Activated CD4-positive, alpha-beta T cell treated with anti-CD3 and anti-CD28 coated beads for 24 hours (primary cell): ENCODE measurements at regions not wholly inside any gene's neighbourhood (a gene's known extent, or its start where the extent isn't known, plus 50 kb on each side); places are given as distances from the start of the nearest gene placed in this dataset.

Experiments used
- DNase-seq, 2 donors: peaks; one replicate each; pipeline ENCODE4 v3.0.0-alpha.2; 2020; ENCODE audit warnings: low read depth in 2 of 2

- DNase-seq: no peak
Observed at GRCh38 chr4:179544496-179544895, 2102.3 kb upstream of the AGA start.

GRCh38 chr4:179552131-179552530 lies 2109.9 kb upstream of the AGA start:
- DNase-seq: no peak

GRCh38 chr4:179563741-179564140 lies 2121.5 kb upstream of the AGA start:
- no peak for DNase-seq

- DNase-seq: no peak
Observed at GRCh38 chr4:179569549-179569948, 2127.3 kb upstream of the AGA start.

GRCh38 chr4:179582164-179582905 lies 2140.1 kb upstream of the AGA start:
- DNase-seq: no peak

GRCh38 chr4:179583221-179583620 lies 2141.0 kb upstream of the AGA start:
- DNase-seq: no peak

- no peak for DNase-seq
Observed at GRCh38 chr4:179584101-179584500, 2141.9 kb upstream of the AGA start.

- no peak for DNase-seq
Observed at GRCh38 chr4:179585761-179586160, 2143.5 kb upstream of the AGA start.

GRCh38 chr4:179586460-179586859 lies 2144.2 kb upstream of the AGA start:
- no peak for DNase-seq

GRCh38 chr4:179595671-179596410 lies 2153.6 kb upstream of the AGA start:
- no peak for DNase-seq

- DNase-seq: no peak
Observed at GRCh38 chr4:179596621-179597020, 2154.4 kb upstream of the AGA start.

- no peak for DNase-seq
Observed at GRCh38 chr4:179597301-179597700, 2155.1 kb upstream of the AGA start.

- no peak for DNase-seq
Observed at GRCh38 chr4:179601671-179602070, 2159.4 kb upstream of the AGA start.

GRCh38 chr4:179605196-179605595 lies 2163.0 kb upstream of the AGA start:
- DNase-seq: no peak

- DNase-seq: no peak
Observed at GRCh38 chr4:179607003-179607402, 2164.8 kb upstream of the AGA start.

GRCh38 chr4:179615704-179616103 lies 2173.5 kb upstream of the AGA start:
- DNase-seq: no peak

- no peak for DNase-seq
Observed at GRCh38 chr4:179618966-179619365, 2176.7 kb upstream of the AGA start.

- no peak for DNase-seq
Observed at GRCh38 chr4:179624768-179625181, 2182.5 kb upstream of the AGA start.

GRCh38 chr4:179625406-179625805 lies 2183.2 kb upstream of the AGA start:
- DNase-seq: no peak

GRCh38 chr4:179626687-179627086 lies 2184.4 kb upstream of the AGA start:
- DNase-seq: no peak

GRCh38 chr4:179631321-179631720 lies 2189.1 kb upstream of the AGA start:
- no peak for DNase-seq

GRCh38 chr4:179634862-179635261 lies 2192.6 kb upstream of the AGA start:
- no peak for DNase-seq

GRCh38 chr4:179662522-179662921 lies 2220.3 kb upstream of the AGA start:
- no peak for DNase-seq
